Mesenteric fat pad (tissue), 1 donor: ENCODE measurements at regions not wholly inside any gene's neighbourhood (a gene's known extent, or its start where the extent isn't known, plus 50 kb on each side); places are given as distances from the start of the nearest gene placed in this dataset.

Experiments used
- DNase-seq: peaks from one replicate; pipeline ENCODE4 v3.0.0-alpha.2; 2020; ENCODE audit warnings: low spot score
- donor health status: DM: yes; HTN: yes; CAD: no.

DNA sequence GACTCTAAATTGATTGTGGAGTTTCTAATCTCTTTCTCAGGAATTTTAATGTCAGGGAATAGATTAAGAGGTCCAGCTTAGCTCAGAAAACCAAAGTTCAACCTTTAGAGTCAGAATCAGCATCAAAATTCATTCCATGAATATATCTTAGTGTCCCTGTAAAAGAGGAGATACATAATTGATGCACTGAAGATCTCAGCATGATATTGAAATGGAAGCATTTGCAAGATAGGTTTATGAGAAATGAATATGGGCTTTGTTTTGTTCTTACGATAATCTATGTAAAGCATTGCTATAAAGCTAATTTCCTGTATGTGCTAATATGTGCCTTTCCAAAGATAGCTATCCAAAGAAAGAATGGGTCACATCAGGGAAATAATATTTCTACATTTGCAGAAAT is 404.5 kb upstream of the HSF2 start:
- DNase-seq: no peak

DNA sequence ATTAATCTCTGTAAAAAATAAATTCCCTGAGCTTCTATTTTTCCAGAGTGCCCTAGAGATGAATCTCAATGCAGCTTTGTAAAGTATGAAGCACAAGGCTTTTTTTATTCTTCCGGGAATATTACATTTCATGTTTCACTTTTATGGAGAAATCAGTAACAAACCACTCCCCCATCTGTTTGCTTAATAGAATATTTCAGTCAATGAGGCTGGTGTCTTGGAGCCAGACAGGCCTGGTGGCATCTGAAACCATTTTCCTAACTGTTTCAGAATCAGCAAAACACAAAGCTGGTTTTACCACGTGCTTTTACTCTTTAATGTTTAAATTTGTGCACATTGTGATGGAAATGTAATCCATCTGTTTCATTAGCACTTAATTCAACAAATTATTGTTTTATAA is 400.8 kb upstream of the HSF2 start:
- DNase-seq: no peak

DNA sequence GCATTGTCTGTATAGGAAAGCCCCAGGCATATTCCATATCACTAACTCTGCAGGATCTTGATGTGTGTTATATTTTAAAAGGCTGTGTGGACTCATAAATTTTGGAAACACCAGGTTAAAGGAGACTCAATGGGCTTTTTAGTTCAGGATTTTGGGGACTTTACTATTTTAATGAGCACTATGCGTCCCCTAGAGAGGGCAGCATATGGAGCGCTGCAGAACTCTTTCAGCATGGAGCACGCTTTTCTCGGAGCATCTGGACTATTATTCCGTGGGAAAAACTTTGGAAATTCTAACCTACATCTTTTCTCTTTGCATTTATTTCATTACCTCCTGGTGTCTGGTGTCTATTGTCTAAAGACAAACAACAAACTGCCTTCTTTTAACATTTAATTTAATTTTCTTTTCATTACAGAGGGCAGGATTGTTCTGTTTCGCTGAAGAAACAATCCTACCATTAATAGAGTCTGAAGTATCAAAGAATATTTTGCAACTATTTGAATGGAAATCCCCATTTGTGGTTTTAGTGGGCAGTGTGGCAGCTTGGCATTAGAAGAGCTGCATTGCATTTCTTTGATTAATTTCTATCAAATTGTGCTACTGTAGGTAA is 399.9 kb upstream of the HSF2 start:
- DNase-seq: no peak

DNA sequence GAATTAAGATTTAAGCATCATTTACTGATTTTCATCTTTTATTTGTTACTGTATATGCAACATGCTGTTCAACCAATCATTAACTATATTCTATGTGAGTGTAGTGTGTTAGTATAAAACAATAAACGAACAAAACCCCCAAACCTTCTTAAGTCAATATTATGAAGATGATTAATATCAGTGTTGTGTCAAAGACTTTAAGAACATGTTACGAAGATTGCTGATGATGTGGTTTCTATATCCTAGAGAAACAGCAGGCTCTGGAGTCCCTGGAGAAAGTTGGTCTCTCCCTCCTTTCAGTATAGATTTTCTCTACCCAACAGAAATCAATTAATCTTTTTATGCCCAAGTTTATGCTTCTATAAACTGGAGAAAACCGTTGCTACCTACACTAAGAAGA is 393.8 kb upstream of the HSF2 start:
- no peak for DNase-seq

DNA sequence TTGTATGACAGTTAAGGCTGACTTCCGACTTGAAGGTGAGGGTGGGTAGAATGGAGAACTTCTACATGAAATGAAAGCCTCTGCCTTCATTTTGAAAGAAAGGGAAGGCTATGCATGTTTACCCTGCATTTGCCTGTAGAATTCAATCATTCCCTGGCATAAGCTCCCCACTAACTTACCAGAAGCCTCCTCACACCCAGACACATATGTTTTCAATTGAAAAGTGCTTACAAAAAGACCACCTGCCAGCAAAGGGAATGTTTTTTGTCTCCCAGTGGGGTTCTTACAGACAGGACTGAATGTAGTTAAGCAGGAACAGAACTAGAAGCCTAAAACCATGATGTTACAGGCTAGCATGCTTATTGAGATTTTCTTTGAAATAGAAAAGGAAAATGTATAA is 392.1 kb upstream of the HSF2 start:
- DNase-seq: no peak

DNA sequence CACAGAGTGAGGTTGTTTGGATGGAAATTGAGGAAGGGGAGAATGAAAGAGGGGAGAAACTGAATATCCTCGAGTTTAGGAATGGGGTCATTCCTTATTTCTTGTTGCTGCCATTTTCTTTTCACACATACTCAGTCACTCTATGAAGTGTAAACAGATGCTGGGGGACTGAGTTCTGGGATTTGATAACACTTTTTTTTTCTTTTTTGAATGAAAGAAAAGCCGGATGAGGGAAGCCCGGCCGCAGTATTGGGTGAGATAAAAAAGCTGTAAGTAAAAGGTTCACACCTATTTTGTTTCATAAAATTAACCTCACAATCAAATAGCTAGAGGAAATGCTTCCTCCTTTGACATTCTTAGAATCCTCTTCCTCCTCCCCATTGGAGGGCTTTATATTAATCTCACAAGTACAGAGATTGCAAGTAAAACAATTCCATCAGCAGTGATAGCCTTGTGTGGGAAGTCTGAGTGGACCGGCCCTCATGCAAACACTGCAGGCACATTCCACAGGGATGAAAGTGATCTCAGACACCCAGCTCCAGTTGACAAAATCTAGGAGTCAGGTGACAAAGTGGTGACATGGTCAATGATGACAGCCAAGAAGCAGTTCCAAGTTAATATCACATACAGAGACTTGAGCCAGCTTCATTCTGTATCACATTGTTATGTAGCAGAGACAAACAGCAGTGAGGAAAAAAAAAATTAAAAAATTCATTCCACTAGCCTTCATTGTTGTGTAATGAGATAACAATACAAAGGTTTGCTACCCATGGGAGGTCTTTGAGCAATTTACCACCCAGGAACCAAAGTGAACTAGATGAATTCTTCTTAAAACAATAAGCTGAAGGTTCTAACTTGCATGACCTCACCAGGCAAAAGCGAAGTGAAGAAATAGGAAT is 391.1 kb upstream of the HSF2 start:
- DNase-seq: no peak

DNA sequence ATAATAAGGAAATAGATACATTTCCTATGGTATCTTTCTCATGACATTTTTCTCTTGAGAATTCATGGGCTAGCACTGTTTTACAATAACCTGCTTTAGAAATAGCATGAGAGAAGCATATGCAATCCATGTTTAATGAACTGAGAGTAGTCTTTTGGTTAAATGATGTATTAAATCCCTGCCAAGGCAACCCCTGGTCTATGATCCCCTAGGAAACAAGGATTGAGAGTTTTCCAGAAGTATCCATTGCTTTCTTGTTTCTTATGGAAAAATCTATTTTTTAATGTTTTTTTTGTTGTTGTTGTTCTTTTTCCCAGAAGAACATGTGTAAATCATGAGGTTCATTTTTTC is 390.5 kb upstream of the HSF2 start:
- no peak for DNase-seq

DNA sequence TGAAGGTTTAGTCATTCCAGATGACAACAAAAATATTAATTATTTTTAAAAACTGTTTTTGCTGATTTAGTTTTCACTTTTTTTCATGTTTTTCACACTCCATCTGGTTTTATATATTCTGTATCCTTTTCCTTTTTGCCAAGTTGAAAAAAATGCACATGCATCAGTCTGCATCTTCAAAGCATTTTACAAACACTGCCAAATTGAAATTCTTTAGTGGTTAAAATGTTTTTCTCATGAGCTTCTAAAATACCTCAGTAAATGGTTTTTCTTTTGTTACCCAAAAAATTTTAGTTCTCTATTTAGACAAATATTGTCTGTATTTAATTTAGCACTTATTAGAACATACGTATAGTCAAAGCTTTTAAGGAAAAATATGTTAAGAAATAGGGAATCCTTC is 386.9 kb upstream of the HSF2 start:
- DNase-seq: no peak

DNA sequence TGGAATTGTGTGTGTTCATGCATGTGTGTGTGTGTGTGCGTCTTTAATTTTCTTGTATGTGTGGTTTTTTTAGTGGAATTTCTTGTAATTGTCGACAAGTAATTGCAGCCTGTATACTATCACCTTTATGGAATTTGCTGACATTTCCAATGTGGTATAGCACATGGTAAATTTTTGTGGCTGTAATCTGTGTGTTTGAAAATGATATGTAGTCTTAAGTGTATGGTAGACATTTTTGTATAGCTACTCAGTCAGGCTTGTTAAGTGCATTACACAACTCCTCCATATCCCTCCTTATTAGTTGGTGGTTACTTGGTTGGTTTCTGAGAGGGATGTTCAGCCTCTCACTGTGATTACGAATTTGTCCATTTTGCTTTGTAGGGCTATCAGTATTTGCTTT is 384.5 kb upstream of the HSF2 start:
- no peak for DNase-seq

DNA sequence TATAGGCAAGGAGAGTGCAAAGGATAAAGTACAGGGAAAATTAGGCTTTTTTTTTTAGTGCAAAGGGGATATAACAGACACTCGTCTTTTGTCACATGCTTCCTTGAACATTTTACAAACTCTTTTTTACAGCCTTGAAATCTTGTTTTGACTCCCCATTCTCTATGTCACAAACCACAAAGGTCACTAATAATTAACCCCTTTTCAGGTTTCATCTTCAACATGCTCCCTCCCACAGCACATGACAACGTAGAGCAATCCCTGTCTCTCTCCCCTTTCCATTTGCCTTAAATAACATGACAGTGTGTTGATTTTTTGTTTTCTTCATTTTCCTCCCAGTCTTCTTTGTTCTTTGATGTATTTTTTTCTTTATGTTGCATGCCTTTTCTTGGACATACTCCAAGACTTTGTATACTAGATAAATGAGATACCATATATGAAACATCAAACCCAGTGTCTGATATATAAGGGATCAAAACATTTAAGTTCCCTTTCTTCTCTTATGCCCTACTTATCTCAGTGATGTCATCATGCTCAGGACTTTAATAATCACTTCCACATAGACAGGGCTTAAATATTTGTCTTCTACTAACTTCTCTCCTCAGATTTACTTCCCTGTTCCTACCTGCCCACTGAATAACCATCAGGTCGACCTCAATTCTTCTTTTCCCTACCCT is 378.7 kb upstream of the HSF2 start:
- DNase-seq: no peak

DNA sequence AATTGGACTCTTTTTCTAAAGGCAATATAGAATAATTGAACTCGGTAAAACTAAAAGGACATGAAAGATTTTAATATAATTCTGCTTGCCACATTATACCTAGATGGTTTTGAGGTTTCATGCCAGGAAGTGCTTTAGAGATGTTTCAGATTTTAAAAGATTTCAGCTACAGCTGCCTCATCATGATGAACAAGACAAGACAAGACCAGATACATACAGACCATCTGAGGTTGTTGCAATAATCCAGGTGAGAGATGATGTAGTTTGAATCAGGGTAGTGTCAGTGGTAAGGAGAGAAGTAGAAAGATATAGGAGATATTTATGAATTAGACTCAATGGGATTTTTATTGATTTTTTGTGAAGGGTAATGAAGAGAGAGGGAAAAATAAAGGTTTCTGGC is 374.3 kb upstream of the HSF2 start:
- DNase-seq: no peak

DNA sequence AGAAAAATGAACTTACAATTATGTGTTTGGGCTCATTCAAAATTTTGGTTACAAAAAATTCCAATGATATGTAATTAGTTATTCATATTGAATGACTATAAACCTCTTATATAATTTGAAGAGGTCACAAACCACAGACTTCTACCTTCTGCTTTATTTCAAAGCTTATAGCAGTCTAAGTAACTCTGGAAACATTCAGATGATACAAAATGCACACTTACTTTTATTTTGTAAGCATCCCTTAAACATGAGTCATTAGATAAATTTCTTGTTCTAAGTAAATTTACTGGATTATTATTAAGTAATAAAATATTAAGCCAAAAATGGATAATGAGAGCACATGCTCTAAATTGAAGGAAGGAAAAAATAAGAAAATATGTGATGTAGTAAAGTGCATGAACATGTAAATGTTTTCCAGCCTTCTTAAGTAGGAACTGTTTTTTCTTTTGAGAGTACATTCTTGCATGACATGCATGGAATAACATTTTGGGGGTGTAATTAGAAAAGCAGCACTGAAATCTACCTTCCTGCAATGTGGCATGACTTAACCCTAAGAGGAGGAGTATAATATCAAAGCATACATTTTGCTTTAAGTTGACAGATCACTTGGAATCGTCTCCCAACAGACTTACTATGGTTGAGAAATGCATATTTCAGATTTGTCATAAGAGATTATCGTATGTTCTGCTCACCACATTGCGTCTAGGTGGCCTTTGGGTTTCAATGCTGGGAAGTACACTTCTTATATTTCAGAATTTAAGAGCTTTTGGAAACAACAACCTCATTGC is 372.7 kb upstream of the HSF2 start:
- no peak for DNase-seq

DNA sequence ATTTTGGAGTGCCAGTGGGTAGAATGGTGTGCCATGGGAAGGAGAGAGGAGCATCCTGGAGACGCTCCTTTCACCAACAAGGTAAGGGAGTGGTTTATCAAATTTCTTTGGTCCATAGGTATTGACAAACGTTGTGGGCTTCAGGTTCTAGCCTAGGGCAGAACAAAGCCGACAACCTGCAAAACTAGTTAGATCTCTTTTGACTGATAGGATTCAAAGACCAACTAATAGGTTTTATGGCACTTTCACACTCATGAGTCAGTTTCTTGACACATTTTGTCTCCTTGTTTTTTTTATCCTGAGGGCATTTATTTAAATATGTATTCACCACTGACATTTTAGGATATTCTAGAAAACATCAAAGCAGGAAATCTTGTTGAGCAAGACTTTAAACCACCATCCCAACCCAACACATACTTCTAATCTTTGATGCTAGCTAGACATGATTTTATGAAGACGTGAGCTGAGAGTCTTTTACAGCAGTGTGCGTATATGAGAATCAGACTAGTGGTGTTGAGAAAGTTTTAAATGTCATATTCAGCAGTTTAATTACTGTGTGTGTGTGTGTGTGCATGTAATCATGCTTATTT is 370.4 kb upstream of the HSF2 start:
- DNase-seq: no peak

DNA sequence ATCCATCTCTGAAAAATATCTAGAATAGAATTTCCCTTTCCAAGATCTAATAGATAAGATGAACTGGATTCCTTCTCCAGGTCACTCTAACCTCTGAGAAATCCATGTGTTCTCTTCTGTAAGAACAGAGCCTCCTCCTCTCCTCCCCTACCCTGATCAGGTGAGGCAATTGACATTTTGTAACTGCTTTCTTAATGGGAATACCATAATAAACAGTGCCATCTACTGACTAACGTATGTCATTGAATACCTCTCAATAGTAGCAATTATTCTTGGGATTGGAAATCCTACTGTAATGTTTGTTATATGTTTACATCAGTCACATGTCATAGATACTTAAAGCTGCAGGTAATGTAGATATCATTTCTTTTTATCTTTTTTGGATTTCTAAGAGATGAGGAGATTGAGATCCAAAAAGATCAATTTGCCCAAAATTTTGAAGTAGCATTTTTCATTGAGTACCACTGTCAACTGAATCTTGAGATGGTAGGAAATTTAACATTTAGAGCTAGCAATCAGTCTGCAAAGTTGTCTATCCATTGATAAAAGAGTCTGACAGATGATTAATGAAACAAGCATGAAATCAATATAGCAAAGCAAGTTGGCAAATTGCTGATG is 365.8 kb upstream of the HSF2 start:
- no peak for DNase-seq

DNA sequence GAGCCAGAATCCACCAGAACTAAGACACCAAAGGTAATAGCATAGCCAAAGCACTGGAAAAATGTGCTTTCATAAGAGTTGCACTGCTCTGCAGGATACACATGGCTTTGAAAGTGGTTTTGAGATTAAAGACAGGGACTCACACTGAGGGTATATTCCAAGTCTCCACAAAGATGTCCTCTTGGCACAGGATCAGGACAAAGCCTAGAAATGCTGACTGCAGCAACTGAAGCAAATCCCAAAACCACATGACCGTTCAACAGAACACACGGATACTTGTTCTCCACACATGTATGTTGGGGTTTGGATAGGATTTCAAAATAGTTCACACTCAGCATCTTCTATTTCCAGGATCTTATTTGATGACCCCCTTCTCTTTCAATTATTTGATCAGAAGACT is 364.3 kb upstream of the HSF2 start:
- no peak for DNase-seq

DNA sequence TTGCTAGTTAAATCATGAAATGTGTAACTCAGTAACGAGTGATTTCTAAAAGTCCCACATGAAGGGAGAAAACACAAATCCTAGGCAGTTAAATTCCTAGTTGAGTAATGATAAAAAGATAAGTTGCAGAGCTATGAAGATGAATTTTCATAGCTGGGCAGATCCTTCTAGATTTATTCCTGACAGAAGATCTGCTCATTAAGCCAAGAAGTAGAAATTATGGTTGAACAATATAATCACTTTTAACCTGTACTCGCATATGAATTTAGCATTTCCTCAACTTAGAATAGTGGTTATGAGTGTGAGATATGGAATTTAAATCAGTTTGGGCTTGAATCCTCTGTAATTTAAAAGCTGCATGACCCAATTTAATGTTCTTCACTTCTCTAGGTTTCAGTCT is 359.2 kb upstream of the HSF2 start:
- no peak for DNase-seq

DNA sequence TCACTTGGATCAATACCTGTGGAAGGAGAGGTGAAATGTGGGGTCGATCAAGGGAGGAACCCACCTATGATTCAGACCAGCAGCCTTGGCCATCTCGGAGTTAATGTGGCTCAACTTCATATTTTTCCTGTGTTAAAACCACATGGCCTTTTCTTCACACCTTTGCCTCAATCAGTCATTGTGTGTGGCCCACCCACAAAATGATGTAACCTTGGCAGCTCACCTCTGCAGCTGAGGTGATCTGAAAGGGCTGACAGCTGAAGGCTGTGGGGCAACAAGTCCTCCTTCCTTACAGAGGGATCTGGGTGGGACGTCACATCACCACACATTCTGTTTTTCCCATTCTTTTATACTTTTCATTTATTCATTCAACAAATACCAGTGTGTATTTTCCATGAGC is 357.1 kb upstream of the HSF2 start:
- no peak for DNase-seq

DNA sequence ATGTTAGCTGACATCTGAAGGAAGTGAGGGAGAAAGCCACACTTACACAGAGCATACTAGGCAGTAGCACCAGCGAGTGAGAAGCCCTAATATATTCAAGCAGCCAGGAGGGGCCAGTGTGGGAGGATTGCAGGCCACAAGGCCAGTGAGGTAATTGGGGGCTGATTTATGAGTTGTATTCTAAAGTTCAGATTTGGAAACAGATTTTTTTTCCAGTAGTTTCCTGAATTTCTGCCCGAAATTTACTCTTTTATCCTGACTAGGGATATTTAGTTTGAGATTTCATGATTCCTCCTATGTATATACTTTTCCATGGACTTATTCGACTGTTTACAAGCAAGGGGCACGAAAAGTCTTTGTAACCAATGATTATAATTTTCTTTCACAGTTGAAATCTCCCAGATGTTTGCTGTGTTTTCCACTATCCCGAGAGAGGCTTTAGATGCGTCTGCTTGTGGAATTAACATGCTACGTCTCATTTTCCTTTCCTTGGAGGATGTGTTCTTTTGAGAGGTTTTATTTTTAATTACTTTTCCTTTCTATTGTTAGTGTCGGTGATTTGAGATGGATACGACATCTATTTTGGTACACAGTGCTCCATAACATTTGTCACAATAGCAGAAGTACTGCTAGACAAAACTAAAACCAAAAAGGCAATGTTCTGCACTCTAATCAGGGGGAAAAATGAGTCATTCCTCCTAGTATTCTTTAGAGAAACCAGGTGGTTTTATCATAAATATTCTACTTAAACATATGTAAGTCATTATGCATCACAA is 356.3 kb upstream of the HSF2 start:
- no peak for DNase-seq

DNA sequence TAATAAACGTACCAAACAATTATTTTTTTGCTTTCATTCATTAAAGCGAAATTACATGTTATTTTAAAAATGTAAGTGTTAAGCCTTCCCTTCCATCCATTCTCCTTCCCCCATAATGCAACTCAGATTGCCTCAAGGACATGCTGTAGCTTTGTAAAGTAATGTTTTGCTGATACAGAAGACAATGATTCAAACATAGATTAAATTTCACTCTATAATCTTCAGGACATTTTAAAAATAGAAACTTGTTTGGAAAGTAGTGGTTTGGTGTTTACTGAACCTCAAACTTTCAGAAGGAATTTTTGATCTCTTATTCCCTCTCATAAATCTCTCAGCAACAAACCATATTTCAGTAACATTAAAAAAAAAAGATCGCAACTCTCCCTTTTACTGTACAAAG is 350.9 kb upstream of the HSF2 start:
- no peak for DNase-seq

DNA sequence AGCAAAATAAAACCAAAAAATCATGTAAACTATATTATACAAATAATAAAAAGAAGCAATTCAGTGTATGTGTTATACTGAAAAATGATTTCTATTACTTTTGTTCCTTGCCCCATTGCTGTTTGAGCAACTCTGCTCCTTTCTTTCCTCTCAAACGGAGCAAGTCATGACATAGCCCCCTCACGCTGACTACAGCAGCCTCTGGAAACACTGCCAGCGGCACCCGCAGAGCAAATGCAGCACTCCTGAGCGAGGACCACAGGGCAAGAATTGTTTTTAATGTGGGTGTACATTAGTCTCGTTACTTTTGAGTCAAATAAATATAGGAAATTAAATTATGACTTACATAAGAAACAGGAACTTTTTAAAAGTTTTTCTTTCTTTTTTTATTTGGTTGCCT is 350.1 kb upstream of the HSF2 start:
- DNase-seq: no peak
